Right lobe of liver (tissue), 6 donors: ENCODE measurements at regions not wholly inside any gene's neighbourhood (a gene's known extent, or its start where the extent isn't known, plus 50 kb on each side); places are given as distances from the start of the nearest gene placed in this dataset.

Experiments
- ATAC-seq, 4 donors: fragments of 200-7000 bp; cut with Tn5 transposase; one replicate each; pipeline ENCODE4 v1.9.1; 2020; ENCODE audit warnings: mild to moderate bottlenecking in 4 of 4, moderate library complexity in 4 of 4
- DNase-seq, 3 donors: peaks; one replicate each; pipeline ENCODE4 v3.0.0-alpha.2; 2020
- H3K27ac ChIP-seq, 3 donors: fragments of 200-600 bp; one replicate each; pipeline ENCODE4 v1.8.0; 2022
- H3K27me3 ChIP-seq, 2 donors: fragments of 200-600 bp; one replicate each; pipeline ENCODE4 v1.8.0; 2022
- H3K36me3 ChIP-seq, 4 donors: fragments of 200-600 bp; sonication (generic) in 1 of 4; one replicate each; pipeline versions ENCODE4 v1.5.1 to v1.8.0; 2017 to 2022; ENCODE audit warnings: control low read depth in 1 of 4
- H3K4me1 ChIP-seq, 4 donors: fragments of 200-600 bp; sonication (generic) in 1 of 4; one replicate each; pipeline versions ENCODE4 v1.5.1 to v1.8.0; 2017 to 2022; ENCODE audit warnings: control low read depth in 1 of 4
- H3K4me3 ChIP-seq, 3 donors: fragments of 200-600 bp; one replicate each; pipeline ENCODE4 v1.8.0; 2022
- H3K9me3 ChIP-seq, 4 donors: fragments of 200-600 bp; sonication (generic) in 1 of 4; one replicate each; pipeline versions ENCODE4 v1.5.1 to v1.8.0; 2017 to 2022; ENCODE audit warnings: control low read depth in 1 of 4
- POLR2A ChIP-seq: fragments of 450-650 bp; IDR thresholded peaks from one replicate; pipeline ENCODE4 v1.6.1; 2017; ENCODE audit warnings: antibody characterized with exemption, mild to moderate bottlenecking
- WGBS: methylation state at CpG from one replicate; pipeline ENCODE4 v1.1.6; 2018; ENCODE audit warnings: low coverage, low lambda C conversion rate; ENCODE audit not compliant: insufficient coverage; ENCODE audit errors: missing lambda C conversion rate; 5-methylcytosine and 5-hydroxymethylcytosine counted together
- intact Hi-C, 2 donors: fragments of 100-400 bp; cut with DNase I; formaldehyde crosslinking; loops; one replicate each; pipeline versions ENCODE4 v1.11.2 to v1.14.1; 2022
- TF ChIP-seq, protein P1 (sequence below), 4 donors: fragments of 200-600 bp in 3 of 4; fragments of 450-650 bp in 1 of 4; IDR thresholded peaks; one replicate each; pipeline versions ENCODE4 v1.5.1 to v1.8.0; 2016 to 2022; ENCODE audit warnings: antibody characterized with exemption in 4 of 4, mild to moderate bottlenecking in 2 of 4
- donor health status: DM: no; HTN: yes; CAD: no.
- donor health status: DM: no; HTN: no; CAD: no.
- donor health status: DM: no; HTN: no; CAD: no.
- donor health status: DM: no; HTN: yes; CAD: no.
- donor health status: DM: no; HTN: yes; CAD: no.

DNA sequence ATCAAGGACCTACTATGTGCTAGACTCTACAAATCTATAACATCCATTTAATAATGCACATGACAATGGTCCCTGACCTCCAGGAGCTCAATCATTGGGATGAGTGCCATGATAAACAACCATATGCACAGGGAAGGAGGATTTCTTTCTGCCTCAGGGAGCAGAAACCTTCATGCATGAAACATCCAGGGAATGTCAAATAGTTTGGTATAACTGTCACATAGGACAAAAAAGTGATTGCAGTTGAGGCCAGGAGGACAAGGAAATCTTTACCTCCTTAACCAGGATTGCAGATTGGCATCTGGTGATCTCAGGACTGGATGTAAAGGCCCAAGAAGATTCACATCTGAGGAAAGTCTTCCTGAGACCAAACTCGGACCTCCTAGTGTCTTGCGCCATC, 993.1 kb downstream of the KCNMA1 start:
- intact Hi-C loops, result no loop called here
- H3K27ac ChIP-seq, result no peak overlapping the region
- no peak overlapping the region for H3K4me3 ChIP-seq
- WGBS, result 50% methylated on average over 1 of the region's 2 CpGs
- TF ChIP-seq, protein P1, sequence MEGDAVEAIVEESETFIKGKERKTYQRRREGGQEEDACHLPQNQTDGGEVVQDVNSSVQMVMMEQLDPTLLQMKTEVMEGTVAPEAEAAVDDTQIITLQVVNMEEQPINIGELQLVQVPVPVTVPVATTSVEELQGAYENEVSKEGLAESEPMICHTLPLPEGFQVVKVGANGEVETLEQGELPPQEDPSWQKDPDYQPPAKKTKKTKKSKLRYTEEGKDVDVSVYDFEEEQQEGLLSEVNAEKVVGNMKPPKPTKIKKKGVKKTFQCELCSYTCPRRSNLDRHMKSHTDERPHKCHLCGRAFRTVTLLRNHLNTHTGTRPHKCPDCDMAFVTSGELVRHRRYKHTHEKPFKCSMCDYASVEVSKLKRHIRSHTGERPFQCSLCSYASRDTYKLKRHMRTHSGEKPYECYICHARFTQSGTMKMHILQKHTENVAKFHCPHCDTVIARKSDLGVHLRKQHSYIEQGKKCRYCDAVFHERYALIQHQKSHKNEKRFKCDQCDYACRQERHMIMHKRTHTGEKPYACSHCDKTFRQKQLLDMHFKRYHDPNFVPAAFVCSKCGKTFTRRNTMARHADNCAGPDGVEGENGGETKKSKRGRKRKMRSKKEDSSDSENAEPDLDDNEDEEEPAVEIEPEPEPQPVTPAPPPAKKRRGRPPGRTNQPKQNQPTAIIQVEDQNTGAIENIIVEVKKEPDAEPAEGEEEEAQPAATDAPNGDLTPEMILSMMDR (IDR thresholded peaks at IDR 0.05), result no peak
- no peak for TF ChIP-seq POLR2A
- no peaks in the 10 kb centered on the region for H3K36me3 ChIP-seq
- no peak for DNase-seq
- H3K4me1 ChIP-seq, result no peaks in the 10 kb centered on the region
- ATAC-seq, result no peak
- no peaks in the 10 kb centered on the region for H3K27me3 ChIP-seq
- no peaks in the 10 kb centered on the region for H3K9me3 ChIP-seq

DNA sequence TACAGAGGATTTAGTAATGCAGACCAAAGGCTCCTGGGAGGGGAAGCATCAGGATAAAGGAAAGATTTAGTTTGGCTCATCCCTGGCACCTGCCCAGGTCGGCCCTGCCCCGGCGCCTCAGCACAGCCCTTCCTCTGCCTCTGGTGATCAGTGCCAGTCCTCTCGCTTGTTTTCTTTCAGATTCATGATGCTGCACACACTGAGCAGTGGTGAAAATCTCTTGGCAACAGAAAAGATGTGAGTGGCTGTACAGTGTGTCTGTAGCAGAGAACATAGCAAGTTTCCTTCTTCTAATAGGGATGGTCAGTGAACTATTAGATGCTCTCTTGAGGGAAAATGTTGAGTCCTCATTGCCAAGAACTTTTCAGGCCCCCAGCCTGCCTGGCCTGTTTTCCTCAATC, 994.1 kb downstream of the KCNMA1 start:
- TF ChIP-seq, protein P1 (IDR thresholded peaks at IDR 0.05), result no peak
- no peak for TF ChIP-seq POLR2A
- no peaks in the 10 kb centered on the region for H3K36me3 ChIP-seq
- intact Hi-C loops, result no loop called here
- no peak for ATAC-seq
- no peaks in the 10 kb centered on the region for H3K4me1 ChIP-seq
- H3K27me3 ChIP-seq, result no peaks in the 10 kb centered on the region
- no CpG with 5 or more reads among the region's 4 CpGs for WGBS
- H3K9me3 ChIP-seq, result no peaks in the 10 kb centered on the region
- no peak overlapping the region for H3K4me3 ChIP-seq
- H3K27ac ChIP-seq, result no peak overlapping the region
- DNase-seq, result no peak

DNA sequence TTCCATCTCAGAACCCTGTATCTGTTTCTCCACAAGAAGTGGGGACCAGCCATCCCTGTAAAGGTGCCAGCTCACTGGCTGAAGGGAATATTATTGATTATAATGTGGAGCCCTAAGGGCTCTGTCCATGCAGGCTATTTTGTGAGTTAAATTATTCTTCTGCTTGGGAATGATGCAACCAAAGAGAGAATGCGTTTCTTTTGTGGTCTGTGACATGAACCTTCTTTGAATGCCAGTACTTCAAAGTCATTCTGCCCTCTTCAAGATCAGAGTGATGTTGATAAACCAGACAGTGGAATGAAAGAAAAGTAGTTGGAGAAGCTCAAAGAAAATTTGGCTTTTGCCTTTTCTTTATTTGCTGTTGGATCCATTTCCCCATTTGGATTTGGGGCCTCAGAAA, 995.2 kb downstream of the KCNMA1 start:
- no peaks in the 10 kb centered on the region for H3K36me3 ChIP-seq
- no peak for DNase-seq
- 50% methylated on average over 1 of the region's 1 CpG for WGBS

DNA sequence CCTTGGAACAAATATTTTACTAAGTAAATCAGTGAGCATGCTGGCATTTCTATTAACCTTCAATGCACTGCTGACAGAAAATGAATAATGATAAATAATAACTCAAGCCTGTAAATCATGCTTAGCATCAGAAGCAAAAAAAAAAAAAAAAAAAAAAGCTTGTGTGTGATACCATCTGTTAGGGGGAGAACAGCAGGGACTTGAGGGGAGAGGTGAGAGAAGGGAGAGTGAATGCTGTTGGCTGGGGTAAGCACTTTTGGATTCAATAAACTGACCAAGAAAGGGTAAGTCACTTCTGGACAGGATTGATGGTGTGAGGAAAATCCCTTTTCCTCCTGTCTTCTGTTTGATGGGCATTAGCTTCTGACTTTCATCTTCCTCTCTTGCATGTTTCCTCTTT, 996.4 kb downstream of the KCNMA1 start:
- TF ChIP-seq, protein P1 (IDR thresholded peaks at IDR 0.05), result no peak
- TF ChIP-seq POLR2A, result no peak

More for the DNA sequence above, 995.2 kb downstream of the KCNMA1 start:
- ATAC-seq, result no peak
- Histone ChIP-seq H3K9me3 (no peaks in the 10 kb centered on the region), H3K4me1 (no peaks in the 10 kb centered on the region), H3K27ac (no peak overlapping the region), H3K27me3 (no peaks in the 10 kb centered on the region), H3K4me3 (no peak overlapping the region)
- TF ChIP-seq, protein P1 (IDR thresholded peaks at IDR 0.05), result no peak
- TF ChIP-seq POLR2A, result no peak
- intact Hi-C loops, result no loop called here

DNA sequence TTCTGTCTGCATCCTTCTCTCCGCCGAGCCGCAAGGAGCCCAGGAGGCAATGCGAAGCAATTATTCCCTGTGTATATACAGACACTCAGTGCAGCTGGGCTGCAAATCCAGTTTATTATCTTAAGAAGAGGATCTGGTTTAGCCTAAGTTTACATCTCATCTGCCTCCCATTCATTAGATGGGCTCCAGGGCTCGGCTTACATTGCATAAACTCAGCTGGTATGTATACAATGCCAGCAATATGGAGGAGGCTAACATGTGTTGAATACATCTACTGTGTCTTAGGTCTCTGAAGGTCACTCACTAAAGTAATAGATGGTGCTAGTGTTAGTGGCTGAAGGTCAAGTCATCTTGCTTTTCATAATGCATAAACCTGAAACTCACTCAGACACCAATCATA, 996.8 kb downstream of the KCNMA1 start:
- Histone ChIP-seq H3K27ac (no peak overlapping the region), H3K27me3 (no peaks in the 10 kb centered on the region), H3K9me3 (no peaks in the 10 kb centered on the region), H3K36me3 (no peaks in the 10 kb centered on the region), H3K4me1 (no peaks in the 10 kb centered on the region), H3K4me3 (no peak overlapping the region)
- ATAC-seq (no peak), DNase-seq (no peak)
- TF ChIP-seq, protein P1 (IDR thresholded peaks at IDR 0.05), result no peak
- TF ChIP-seq POLR2A, result no peak
- intact Hi-C loops, result no loop called here
- 93% methylated on average over 5 of the region's 5 CpGs for WGBS

More for the DNA sequence above, 996.4 kb downstream of the KCNMA1 start:
- intact Hi-C loops, result no loop called here
- Histone ChIP-seq H3K4me1 (no peaks in the 10 kb centered on the region), H3K4me3 (no peak overlapping the region), H3K27me3 (no peaks in the 10 kb centered on the region), H3K9me3 (no peaks in the 10 kb centered on the region), H3K36me3 (no peaks in the 10 kb centered on the region), H3K27ac (no peak overlapping the region)
- ATAC-seq (no peak), DNase-seq (no peak)
